DOHH2 (cell line): ENCODE measurements at regions not wholly inside any gene's neighbourhood (a gene's known extent, or its start where the extent isn't known, plus 50 kb on each side); places are given as distances from the start of the nearest gene placed in this dataset.

Experiments used
- EZH2phosphoT487 ChIP-seq: fragments of 200-600 bp; sonication (generic); IDR thresholded peaks from 2 replicates; pipeline ENCODE4 v1.6.1; 2017; ENCODE audit warnings: borderline replicate concordance, mild to moderate bottlenecking, antibody characterized with exemption, low read length, moderate library complexity, mixed read lengths
- TF ChIP-seq, protein P1 (sequence below): fragments of 200-600 bp; sonication (generic); IDR thresholded peaks from one replicate; pipeline ENCODE4 v1.5.1; 2014; ENCODE audit warnings: antibody characterized with exemption, mild to moderate bottlenecking, low read depth, low read length; ENCODE audit not compliant: poor library complexity, severe bottlenecking

DNA sequence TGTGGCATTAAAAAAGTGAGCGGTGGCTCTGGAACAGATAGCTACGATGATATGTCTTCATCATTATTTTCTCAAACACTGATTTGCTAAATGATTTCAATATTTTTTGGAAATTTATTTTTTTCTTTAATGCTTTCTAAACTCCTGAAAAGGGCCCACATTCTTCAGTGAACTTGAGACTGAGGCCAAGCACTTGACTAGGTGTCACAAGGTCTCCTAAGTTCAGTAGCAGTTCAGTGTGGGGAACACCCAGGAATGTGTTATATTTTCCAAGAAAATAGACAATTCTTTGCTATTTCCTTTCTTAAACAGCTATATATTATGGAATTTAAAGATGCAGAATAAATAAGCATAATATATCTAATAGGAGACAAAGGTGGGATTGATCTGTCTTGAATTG, 850.9 kb downstream of the USP25 start:
- TF ChIP-seq, protein P1, sequence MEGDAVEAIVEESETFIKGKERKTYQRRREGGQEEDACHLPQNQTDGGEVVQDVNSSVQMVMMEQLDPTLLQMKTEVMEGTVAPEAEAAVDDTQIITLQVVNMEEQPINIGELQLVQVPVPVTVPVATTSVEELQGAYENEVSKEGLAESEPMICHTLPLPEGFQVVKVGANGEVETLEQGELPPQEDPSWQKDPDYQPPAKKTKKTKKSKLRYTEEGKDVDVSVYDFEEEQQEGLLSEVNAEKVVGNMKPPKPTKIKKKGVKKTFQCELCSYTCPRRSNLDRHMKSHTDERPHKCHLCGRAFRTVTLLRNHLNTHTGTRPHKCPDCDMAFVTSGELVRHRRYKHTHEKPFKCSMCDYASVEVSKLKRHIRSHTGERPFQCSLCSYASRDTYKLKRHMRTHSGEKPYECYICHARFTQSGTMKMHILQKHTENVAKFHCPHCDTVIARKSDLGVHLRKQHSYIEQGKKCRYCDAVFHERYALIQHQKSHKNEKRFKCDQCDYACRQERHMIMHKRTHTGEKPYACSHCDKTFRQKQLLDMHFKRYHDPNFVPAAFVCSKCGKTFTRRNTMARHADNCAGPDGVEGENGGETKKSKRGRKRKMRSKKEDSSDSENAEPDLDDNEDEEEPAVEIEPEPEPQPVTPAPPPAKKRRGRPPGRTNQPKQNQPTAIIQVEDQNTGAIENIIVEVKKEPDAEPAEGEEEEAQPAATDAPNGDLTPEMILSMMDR, result no peak
- TF ChIP-seq EZH2phosphoT487, result no peak
